MCF 10A (cell line): ENCODE measurements at regions not wholly inside any gene's neighbourhood (a gene's known extent, or its start where the extent isn't known, plus 50 kb on each side); places are given as distances from the start of the nearest gene placed in this dataset.

Experiments used
- BruUV-seq: library from RNA; stranded (reverse); fragments of 400-500 nt; replicated peaks from 2 replicates; lab custom pipeline; 2021; lab: Mats Ljungman, UMichigan
- CTCF ChIA-PET: fragments of 300-600 bp; sonication (Branson Sonifier 250); formaldehyde crosslinking; extraction: SDS; loops from one replicate; lab custom pipeline; 2021; ENCODE audit warnings: antibody characterized with exemption, inconsistent platforms; lab: Yijun Ruan, JAX
- POLR2A ChIA-PET: fragments of 300-600, 350-650 bp; sonication (Branson Sonifier 250); formaldehyde crosslinking; extraction: SDS; loops from one replicate; lab custom pipeline; 2020; ENCODE audit warnings: antibody characterized with exemption, inconsistent platforms; lab: Yijun Ruan, JAX
- DNase-seq: peaks from one replicate; pipeline ENCODE4 v3.0.0-alpha.2; 2018; ENCODE audit not compliant: unreplicated experiment
- H3K27ac Mint-ChIP-seq: one replicate; pipeline ENCODE4 v1.8.0; 2022; ENCODE audit warnings: mild to moderate bottlenecking, low read depth, mixed read lengths; ENCODE audit not compliant: unreplicated experiment
- H3K27me3 Mint-ChIP-seq: one replicate; pipeline ENCODE4 v1.8.0; 2022; ENCODE audit warnings: mixed read lengths; ENCODE audit not compliant: insufficient read depth, unreplicated experiment
- H3K36me3 Mint-ChIP-seq: one replicate; pipeline ENCODE4 v1.8.0; 2022; ENCODE audit warnings: mild to moderate bottlenecking, moderate library complexity, mixed read lengths; ENCODE audit not compliant: insufficient read depth, unreplicated experiment
- H3K4me1 Mint-ChIP-seq: one replicate; pipeline ENCODE4 v1.8.0; 2022; ENCODE audit warnings: mixed read lengths; ENCODE audit not compliant: insufficient read depth, unreplicated experiment
- H3K4me3 Mint-ChIP-seq: one replicate; pipeline ENCODE4 v1.8.0; 2022; ENCODE audit warnings: mild to moderate bottlenecking, moderate library complexity, mixed read lengths; ENCODE audit not compliant: unreplicated experiment
- H3K9me3 Mint-ChIP-seq: one replicate; pipeline ENCODE4 v1.8.0; 2022; ENCODE audit warnings: mixed read lengths; ENCODE audit not compliant: unreplicated experiment
- intact Hi-C: fragments of 100-400 bp; cut with micrococcal nuclease; formaldehyde crosslinking; loops from 2 replicates; pipeline ENCODE4 v1.14.1; 2022
- TF ChIP-seq, protein P1 (sequence below): fragments of 200-600 bp; IDR thresholded peaks from one replicate; pipeline ENCODE4 v1.8.0; 2022; ENCODE audit warnings: antibody characterized with exemption, mild to moderate bottlenecking; ENCODE audit not compliant: unreplicated experiment

DNA sequence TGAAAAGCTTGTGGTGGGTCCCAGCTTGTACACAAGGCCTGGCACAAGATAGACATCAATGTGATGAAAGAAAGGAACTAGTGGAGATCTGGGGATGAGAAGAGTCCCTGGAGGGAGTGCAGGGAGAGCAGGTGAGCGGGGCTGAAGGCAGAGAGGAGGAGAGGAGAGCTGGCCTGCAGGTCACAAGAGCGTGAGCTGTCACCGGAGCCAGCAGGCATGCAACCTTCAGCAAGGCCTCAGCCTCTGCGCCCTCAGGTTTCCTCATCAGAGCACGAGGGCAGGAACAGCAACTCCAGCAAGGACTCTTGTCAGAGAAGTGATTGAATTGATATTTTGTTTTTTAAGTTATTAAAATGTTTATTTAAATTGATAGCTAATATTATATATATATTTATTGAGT, 188.6 kb downstream of the CXCL12 start:
- H3K27me3 Mint-ChIP-seq: peaks cover 78% of the 10 kb centered on the region
- ChIA-PET POLR2A (no interaction called here), CTCF (no interaction called here)
- no peaks in the 10 kb centered on the region for H3K9me3 Mint-ChIP-seq
- intact Hi-C loops: loop anchor here (10.0 kb wide), 1 partner anchor 108 kb away; no protein-coding TSS in a partner anchor
- TF ChIP-seq, protein P1, sequence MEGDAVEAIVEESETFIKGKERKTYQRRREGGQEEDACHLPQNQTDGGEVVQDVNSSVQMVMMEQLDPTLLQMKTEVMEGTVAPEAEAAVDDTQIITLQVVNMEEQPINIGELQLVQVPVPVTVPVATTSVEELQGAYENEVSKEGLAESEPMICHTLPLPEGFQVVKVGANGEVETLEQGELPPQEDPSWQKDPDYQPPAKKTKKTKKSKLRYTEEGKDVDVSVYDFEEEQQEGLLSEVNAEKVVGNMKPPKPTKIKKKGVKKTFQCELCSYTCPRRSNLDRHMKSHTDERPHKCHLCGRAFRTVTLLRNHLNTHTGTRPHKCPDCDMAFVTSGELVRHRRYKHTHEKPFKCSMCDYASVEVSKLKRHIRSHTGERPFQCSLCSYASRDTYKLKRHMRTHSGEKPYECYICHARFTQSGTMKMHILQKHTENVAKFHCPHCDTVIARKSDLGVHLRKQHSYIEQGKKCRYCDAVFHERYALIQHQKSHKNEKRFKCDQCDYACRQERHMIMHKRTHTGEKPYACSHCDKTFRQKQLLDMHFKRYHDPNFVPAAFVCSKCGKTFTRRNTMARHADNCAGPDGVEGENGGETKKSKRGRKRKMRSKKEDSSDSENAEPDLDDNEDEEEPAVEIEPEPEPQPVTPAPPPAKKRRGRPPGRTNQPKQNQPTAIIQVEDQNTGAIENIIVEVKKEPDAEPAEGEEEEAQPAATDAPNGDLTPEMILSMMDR: no peak
- H3K36me3 Mint-ChIP-seq: no peaks in the 10 kb centered on the region
- no peak overlapping the region for H3K4me3 Mint-ChIP-seq
- no peak for DNase-seq
- BruUV-seq: no TSS peak
- peaks cover 24% of the 10 kb centered on the region for H3K4me1 Mint-ChIP-seq
- H3K27ac Mint-ChIP-seq: no peak overlapping the region

DNA sequence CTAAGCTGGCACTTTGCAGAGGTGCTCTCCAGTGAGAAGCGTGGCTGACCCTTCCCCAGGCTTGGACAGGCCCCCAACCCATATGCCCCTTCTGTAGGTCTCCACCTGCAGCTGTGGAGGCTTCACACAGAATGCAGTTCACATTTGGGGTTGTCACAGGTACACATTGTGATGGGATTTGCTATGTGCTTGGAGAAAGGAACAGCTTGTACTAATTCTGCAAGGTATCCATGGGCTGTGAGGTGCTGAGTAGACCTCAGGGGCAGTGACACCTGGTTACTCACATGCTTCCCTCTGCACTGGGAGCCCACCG, 188.9 kb downstream of the CXCL12 start:
- no peak overlapping the region for H3K4me3 Mint-ChIP-seq
- peaks cover 24% of the 10 kb centered on the region for H3K4me1 Mint-ChIP-seq
- TF ChIP-seq, protein P1: no peak
- peaks cover 78% of the 10 kb centered on the region for H3K27me3 Mint-ChIP-seq
- DNase-seq: no peak
- H3K27ac Mint-ChIP-seq: no peak overlapping the region
- POLR2A ChIA-PET: no interaction called here
- peaks cover 2% of the 10 kb centered on the region for H3K9me3 Mint-ChIP-seq
- CTCF ChIA-PET: no interaction called here
- no peaks in the 10 kb centered on the region for H3K36me3 Mint-ChIP-seq
- intact Hi-C loops: loop anchor here (10.0 kb wide), 1 partner anchor 109 kb away; no protein-coding TSS in a partner anchor
- no TSS peak for BruUV-seq

DNA sequence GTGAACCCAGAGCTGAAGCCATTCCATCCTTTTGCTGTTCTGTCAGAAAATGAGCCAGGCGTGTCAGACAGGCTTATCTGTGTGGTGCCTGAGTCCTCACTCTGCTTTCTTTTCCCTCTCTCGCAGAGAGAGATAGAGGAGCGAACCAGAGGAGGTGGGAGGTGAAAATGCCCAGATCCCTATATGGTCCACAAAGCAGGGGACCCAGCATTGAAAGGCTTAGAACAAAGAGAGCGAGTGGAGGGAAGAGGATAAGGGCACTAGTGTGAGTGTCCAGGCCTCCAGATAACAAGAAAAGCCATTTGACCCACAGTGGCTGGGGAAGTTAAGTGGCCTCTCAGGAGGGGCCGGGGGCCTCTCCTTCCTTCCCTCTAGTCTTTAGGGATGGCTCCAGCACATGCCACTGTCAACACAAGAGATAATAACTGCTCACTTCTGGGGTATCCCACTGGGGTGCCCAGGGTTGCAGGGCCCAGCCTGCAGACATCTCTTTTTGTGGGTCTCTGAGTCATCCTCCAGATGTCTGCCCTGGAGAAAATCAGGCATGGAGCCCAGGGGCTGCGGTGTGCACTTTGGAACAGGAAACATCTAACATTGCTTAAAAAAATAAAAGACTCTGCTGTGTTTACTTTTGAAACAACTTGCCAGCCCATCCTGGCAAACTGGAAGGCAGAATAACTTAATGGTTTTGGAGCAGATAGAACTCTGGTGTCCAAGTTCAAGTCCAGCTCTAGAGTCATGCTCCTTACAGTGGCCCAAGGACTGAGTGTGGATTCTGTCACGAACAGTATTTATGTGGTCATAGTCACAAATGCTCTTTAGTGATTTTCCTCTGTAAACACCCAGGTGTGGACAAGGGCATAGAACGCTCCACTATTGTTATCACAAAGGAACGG, 189.5 kb downstream of the CXCL12 start:
- intact Hi-C loops: loop anchor here (10.0 kb wide), 1 partner anchor 109 kb away; no protein-coding TSS in a partner anchor
- ChIA-PET CTCF (no interaction called here), POLR2A (no interaction called here)
- H3K4me1 Mint-ChIP-seq: peaks cover 24% of the 10 kb centered on the region
- TF ChIP-seq, protein P1: no peak
- no peak overlapping the region for H3K4me3 Mint-ChIP-seq
- peaks cover 8% of the 10 kb centered on the region for H3K9me3 Mint-ChIP-seq
- H3K36me3 Mint-ChIP-seq: no peaks in the 10 kb centered on the region
- H3K27ac Mint-ChIP-seq: no peak overlapping the region
- BruUV-seq: no TSS peak
- peaks cover 78% of the 10 kb centered on the region for H3K27me3 Mint-ChIP-seq
- peak; percentile 85 for DNase-seq

DNA sequence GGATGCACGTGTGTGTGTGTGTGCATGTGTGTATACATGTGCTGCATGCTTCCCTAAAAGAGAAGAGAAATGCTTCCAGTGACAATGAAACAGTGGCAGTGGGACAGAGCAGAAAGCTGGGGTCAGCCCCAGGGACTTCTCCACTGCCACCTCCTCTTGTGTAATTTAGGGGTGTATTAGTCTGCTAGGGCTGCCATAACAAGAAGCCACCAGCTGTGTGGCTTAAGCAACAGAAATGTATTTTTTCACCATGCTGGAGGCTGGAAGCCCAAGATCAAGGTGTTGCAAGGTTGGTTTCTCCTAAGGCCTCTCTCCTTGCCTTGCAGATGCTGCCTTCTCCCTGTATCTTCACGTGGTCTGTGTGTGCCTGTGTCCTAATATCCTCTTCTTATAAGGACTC, 190.5 kb downstream of the CXCL12 start:
- H3K9me3 Mint-ChIP-seq: peaks cover 8% of the 10 kb centered on the region
- H3K36me3 Mint-ChIP-seq: no peaks in the 10 kb centered on the region
- intact Hi-C loops: loop anchor here (10.0 kb wide), 1 partner anchor 110 kb away; no protein-coding TSS in a partner anchor
- no TSS peak for BruUV-seq
- TF ChIP-seq, protein P1: no peak
- CTCF ChIA-PET: no interaction called here
- POLR2A ChIA-PET: no interaction called here
- H3K27me3 Mint-ChIP-seq: peaks cover 73% of the 10 kb centered on the region
- peak; percentile 28 for DNase-seq
- no peak overlapping the region for H3K4me3 Mint-ChIP-seq
- H3K27ac Mint-ChIP-seq: no peak overlapping the region
- peaks cover 24% of the 10 kb centered on the region for H3K4me1 Mint-ChIP-seq
